ENCODE measurements at regions not wholly inside any gene's neighbourhood (a gene's known extent, or its start where the extent isn't known, plus 50 kb on each side); places are given as distances from the start of the nearest gene placed in this dataset.

DNA sequence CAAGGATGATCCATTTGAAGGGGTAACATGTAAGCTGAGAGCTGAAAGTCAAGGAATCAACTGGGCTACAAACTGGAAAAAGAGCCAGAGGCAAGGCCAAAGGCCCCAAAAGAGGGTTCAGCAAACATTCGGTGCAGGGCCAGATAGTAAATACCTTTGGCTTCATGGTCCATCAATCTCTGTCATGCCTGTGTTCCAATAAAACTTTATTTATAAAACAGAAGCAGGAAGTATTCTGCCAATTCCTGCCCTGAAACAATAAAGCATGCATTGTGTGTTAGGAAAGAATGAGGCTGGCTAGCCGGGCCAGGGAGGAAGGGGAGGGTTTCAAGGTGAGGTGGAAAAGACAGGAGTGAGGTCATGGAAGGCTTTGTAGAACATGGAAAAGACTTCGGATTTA, 107.1 kb downstream of the LBH start:
- Mint-ChIP-seq H3K9me3 (ENCODE audit: unreplicated experiment) (no peaks in the 10 kb centered on the region), H3K27me3 (ENCODE audit: unreplicated experiment) (peaks cover 2% of the 10 kb centered on the region), H3K4me1 (ENCODE audit: low read depth, unreplicated experiment) (no peaks in the 10 kb centered on the region), H3K27ac (ENCODE audit: unreplicated experiment) (no peak overlapping the region), H3K4me3 (ENCODE audit: unreplicated experiment) (no peak overlapping the region), H3K36me3 (ENCODE audit: unreplicated experiment) (peaks cover 16% of the 10 kb centered on the region)
- DNase-seq, result no peak
- TF ChIP-seq, protein P1, sequence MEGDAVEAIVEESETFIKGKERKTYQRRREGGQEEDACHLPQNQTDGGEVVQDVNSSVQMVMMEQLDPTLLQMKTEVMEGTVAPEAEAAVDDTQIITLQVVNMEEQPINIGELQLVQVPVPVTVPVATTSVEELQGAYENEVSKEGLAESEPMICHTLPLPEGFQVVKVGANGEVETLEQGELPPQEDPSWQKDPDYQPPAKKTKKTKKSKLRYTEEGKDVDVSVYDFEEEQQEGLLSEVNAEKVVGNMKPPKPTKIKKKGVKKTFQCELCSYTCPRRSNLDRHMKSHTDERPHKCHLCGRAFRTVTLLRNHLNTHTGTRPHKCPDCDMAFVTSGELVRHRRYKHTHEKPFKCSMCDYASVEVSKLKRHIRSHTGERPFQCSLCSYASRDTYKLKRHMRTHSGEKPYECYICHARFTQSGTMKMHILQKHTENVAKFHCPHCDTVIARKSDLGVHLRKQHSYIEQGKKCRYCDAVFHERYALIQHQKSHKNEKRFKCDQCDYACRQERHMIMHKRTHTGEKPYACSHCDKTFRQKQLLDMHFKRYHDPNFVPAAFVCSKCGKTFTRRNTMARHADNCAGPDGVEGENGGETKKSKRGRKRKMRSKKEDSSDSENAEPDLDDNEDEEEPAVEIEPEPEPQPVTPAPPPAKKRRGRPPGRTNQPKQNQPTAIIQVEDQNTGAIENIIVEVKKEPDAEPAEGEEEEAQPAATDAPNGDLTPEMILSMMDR (IDR thresholded peaks at IDR 0.05; ENCODE audit: partially characterized antibody, unreplicated experiment), result no peak

DNA sequence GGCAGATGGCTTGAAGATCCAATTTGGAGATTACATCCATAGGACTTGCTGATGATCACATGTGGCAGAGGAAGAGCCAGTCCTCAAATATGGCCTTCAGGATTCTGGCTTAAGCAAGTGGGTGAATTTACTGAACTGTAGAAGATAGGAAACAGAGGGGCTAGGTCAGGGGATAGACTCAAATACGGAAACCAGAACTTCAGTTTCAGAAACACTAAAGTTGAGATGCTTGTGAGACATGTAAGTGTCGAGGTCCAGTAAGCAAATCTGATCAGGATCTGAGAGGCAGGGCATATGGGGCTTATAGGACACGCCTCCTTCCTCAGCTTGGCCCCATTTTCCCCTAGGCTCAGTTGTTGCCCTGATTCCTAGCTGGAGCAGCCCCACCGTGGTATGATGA, 107.7 kb downstream of the LBH start:
- no peaks in the 10 kb centered on the region for H3K4me1 Mint-ChIP-seq (ENCODE audit: low read depth, unreplicated experiment)
- H3K36me3 Mint-ChIP-seq (ENCODE audit: unreplicated experiment), result peaks cover 16% of the 10 kb centered on the region
- DNase-seq, result no peak
- H3K27ac Mint-ChIP-seq (ENCODE audit: unreplicated experiment), result no peak overlapping the region
- H3K4me3 Mint-ChIP-seq (ENCODE audit: unreplicated experiment), result no peak overlapping the region
- H3K9me3 Mint-ChIP-seq (ENCODE audit: unreplicated experiment), result no peaks in the 10 kb centered on the region
- TF ChIP-seq, protein P1 (IDR thresholded peaks at IDR 0.05; ENCODE audit: partially characterized antibody, unreplicated experiment), result no peak
- peaks cover 2% of the 10 kb centered on the region for H3K27me3 Mint-ChIP-seq (ENCODE audit: unreplicated experiment)

DNA sequence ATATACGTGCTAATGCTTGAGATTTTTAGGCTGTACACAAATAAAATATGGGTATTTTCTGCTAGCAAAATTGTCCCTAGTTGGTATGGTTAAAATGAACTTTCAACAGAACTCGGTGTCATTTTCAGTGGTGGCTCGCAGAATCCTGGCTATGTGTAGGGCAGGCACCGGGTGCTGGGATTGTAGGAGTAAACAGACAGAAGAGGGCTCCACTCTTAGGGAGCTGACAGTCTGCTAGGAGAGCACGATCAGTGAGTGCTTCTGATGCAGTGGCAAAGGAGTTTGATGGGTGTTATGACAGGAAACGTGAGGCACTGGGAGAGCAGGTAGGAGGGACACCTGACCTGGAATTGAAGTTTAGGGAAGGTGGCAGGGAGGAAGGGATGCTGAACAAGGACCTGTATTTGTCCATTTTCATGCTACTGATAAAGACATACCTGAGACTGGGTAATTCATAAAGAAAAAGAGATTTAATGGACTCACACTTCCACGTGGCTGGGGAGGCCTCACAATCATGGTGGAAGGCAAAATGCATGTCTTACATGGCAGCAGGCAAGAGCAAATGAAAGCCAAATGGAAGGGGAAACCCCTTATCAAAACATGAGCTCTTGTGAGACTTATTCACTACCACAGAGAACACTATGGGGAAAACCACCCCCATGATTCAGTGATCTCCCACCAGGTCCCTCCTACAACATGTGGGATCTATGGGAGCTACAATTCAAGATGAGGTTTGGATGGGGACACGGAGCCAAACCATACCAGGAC, 105.4 kb upstream of the LCLAT1 start:
- DNase-seq, result no peak
- H3K4me1 Mint-ChIP-seq (ENCODE audit: low read depth, unreplicated experiment), result no peaks in the 10 kb centered on the region
- no peaks in the 10 kb centered on the region for H3K9me3 Mint-ChIP-seq (ENCODE audit: unreplicated experiment)
- H3K36me3 Mint-ChIP-seq (ENCODE audit: unreplicated experiment), result peaks cover 16% of the 10 kb centered on the region
- H3K4me3 Mint-ChIP-seq (ENCODE audit: unreplicated experiment), result no peak overlapping the region
- TF ChIP-seq, protein P1 (IDR thresholded peaks at IDR 0.05; ENCODE audit: partially characterized antibody, unreplicated experiment), result no peak
- H3K27me3 Mint-ChIP-seq (ENCODE audit: unreplicated experiment), result peaks cover 2% of the 10 kb centered on the region
- H3K27ac Mint-ChIP-seq (ENCODE audit: unreplicated experiment), result no peak overlapping the region

DNA sequence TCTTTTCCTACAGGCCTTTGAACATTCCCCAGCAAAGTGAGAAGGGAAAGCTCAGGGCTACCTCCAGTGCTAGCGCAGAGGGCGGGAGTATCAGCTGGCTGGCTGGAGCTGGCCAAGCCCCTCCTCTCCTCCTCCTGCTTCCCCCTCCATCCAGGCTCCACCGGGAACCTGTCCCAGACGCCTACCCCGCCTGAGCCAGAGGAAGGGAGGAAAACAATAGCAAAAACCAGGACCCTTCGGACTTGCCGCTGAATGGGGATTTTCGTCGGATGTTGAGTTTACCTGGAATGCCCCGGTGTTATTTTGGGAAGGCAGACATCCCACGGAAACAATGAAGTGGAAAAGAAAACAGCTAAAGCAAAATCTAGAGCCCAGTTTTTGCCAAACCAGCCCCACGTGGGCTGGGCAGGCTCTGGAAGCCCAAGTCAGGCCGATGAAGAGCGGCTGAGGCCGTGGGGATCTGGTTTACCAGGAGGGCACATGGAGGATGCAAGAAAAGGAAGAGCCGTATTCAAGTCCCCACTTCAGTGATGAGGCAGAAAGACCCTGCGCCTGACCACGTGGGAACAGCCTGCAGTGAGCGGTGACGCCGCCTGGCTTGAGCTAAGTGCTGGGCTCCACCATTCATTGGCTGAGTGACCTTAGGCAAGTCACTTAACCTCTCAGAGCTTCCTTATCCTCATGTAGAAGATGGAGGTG, 100.4 kb upstream of the LCLAT1 start:
- H3K9me3 Mint-ChIP-seq (ENCODE audit: unreplicated experiment), result no peaks in the 10 kb centered on the region
- no peak overlapping the region for H3K27ac Mint-ChIP-seq (ENCODE audit: unreplicated experiment)
- no peak for DNase-seq
- H3K4me3 Mint-ChIP-seq (ENCODE audit: unreplicated experiment), result no peak overlapping the region
- no peaks in the 10 kb centered on the region for H3K4me1 Mint-ChIP-seq (ENCODE audit: low read depth, unreplicated experiment)
- H3K36me3 Mint-ChIP-seq (ENCODE audit: unreplicated experiment), result peaks cover 13% of the 10 kb centered on the region
- TF ChIP-seq, protein P1 (IDR thresholded peaks at IDR 0.05; ENCODE audit: partially characterized antibody, unreplicated experiment), result no peak
- no peaks in the 10 kb centered on the region for H3K27me3 Mint-ChIP-seq (ENCODE audit: unreplicated experiment)

DNA sequence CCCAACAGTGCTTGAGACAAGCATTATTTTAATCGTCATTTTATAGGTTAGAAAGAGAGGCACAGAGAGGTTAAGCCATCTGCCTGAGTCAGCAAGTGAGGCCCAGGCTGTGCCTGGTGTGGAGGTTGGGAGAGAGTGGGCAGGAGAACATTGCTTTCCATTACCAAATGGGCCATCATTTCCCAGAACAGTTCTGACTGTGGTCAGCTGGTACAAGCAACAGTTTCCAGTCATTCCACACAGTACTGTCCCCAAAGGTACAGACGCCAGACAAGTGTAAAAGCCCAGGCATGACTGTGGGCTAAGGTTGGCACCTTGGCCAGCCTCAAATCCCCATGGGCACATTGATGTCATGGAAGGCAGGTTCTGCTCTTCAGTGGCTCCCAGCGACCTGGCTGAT, 98.2 kb upstream of the LCLAT1 start:
- DNase-seq, result no peak
- Mint-ChIP-seq H3K36me3 (ENCODE audit: unreplicated experiment) (no peaks in the 10 kb centered on the region), H3K27ac (ENCODE audit: unreplicated experiment) (no peak overlapping the region), H3K4me3 (ENCODE audit: unreplicated experiment) (no peak overlapping the region), H3K9me3 (ENCODE audit: unreplicated experiment) (no peaks in the 10 kb centered on the region), H3K4me1 (ENCODE audit: low read depth, unreplicated experiment) (no peaks in the 10 kb centered on the region), H3K27me3 (ENCODE audit: unreplicated experiment) (no peaks in the 10 kb centered on the region)
- TF ChIP-seq, protein P1 (IDR thresholded peaks at IDR 0.05; ENCODE audit: partially characterized antibody, unreplicated experiment), result no peak
